ENCODE measurements at regions not wholly inside any gene's neighbourhood (a gene's known extent, or its start where the extent isn't known, plus 50 kb on each side); places are given as distances from the start of the nearest gene placed in this dataset.
A peak's percentile ranks its signal among the peaks of the same experiment; 100 is the strongest.

DNA sequence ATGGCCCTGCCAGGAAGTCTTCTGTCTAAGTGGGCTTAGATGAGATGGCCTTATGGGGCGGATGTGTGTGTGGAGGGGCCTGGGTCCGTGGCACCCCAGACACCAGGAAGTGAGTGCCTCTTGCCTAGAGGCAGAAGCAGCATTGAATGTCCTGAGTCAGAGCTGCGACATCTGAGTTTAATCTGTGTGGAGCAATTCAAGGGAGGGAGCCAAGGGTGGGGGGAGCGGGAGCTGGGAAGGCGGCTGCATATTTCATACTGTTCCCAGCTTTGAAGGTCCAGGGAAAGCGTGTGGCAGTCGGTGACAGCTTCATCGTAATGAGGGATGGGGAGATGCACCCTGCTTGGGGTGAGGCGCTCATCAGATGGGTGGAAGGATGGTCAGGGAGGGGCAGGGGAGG lies 73.5 kb upstream of the THY1 start:
- H3K4me1 Mint-ChIP-seq (ENCODE audit: low read depth): no peaks in the 10 kb centered on the region
- H3K4me3 Mint-ChIP-seq: no peak overlapping the region
- H3K36me3 Mint-ChIP-seq (ENCODE audit: low read depth): no peaks in the 10 kb centered on the region
- CTCF ChIA-PET: no interaction called here
- H3K27me3 Mint-ChIP-seq (ENCODE audit: low read depth): peaks cover 12% of the 10 kb centered on the region
- DNase-seq: no peak
- intact Hi-C loops (cut with micrococcal nuclease): no loop called here
- H3K9me3 Mint-ChIP-seq: no peaks in the 10 kb centered on the region
- no peak overlapping the region for H3K27ac Mint-ChIP-seq

DNA sequence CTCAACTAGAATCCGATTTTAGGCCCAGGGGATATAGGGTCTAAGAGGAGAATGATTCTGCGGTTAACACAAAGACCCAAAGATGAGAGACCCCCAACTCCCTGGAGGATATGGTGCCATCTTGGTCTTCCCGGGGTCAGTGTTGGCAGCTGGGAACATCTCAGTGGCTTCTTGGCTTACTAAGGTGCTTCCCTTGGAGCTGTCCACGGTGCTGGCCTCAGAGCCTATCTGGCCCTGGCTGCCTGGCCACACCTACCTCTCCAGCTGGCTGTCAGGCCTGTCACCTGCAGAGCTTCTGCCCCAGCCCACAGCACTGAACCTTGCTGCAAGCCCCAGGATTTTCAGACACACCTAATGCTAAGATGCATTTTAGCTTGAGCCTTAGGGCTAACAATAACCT lies 70.7 kb upstream of the THY1 start:
- CTCF ChIA-PET: interaction anchor here (1.8 kb wide), 1 partner anchor 14 kb away, joined by 7 read pairs; no protein-coding TSS in a partner anchor
- H3K9me3 Mint-ChIP-seq: no peaks in the 10 kb centered on the region
- intact Hi-C loops (cut with micrococcal nuclease): no loop called here
- H3K4me1 Mint-ChIP-seq (ENCODE audit: low read depth): no peaks in the 10 kb centered on the region
- DNase-seq: peak; percentile 49
- H3K27me3 Mint-ChIP-seq (ENCODE audit: low read depth): peaks cover 5% of the 10 kb centered on the region
- H3K27ac Mint-ChIP-seq: no peak overlapping the region
- no peak overlapping the region for H3K4me3 Mint-ChIP-seq
- no peaks in the 10 kb centered on the region for H3K36me3 Mint-ChIP-seq (ENCODE audit: low read depth)

GRCh38 chr11:119491753-119492510 lies 69.0 kb upstream of the THY1 start:
- Mint-ChIP-seq H3K4me3 (no peak overlapping the region), H3K4me1 (ENCODE audit: low read depth) (no peaks in the 10 kb centered on the region), H3K27ac (no peak overlapping the region), H3K9me3 (no peaks in the 10 kb centered on the region), H3K36me3 (ENCODE audit: low read depth) (no peaks in the 10 kb centered on the region), H3K27me3 (ENCODE audit: low read depth) (peaks cover 3% of the 10 kb centered on the region)
- CTCF ChIA-PET: no interaction called here
- intact Hi-C loops (cut with micrococcal nuclease): no loop called here
- DNase-seq: no peak

DNA sequence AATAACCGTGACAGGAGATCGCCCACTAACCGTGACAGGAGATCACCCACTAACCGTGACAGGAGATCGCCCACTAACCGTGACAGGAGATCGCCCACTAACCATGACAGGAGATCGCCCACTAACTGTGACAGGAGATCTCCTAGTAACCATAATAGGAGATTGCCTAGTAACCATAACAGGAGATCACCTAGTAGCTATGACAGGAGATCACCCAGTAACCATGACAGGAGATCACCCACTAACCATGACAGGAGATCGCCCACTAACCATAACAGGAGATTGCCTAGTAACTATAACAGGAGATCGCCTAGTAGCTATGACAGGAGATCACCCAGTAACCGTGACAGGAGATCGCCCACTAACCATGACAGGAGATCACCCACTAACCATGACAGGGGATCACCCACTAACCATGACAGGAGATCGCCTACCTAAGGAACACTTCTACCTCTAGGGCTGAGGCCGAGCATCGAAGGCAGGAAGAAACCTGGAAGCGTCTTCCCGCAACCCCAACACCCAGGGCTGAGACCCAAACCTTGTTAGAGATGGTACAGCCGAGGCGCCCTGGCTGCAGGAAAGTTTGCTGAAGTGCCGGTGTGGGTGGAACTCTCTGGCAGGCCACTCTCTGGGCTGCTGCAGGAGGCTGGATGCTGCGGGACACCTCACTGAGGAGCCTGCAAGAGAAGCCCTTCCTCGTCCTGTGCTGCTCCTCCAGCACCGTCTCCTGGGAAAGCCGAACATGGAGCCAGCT lies 67.5 kb upstream of the THY1 start:
- CTCF ChIA-PET: no interaction called here

DNA sequence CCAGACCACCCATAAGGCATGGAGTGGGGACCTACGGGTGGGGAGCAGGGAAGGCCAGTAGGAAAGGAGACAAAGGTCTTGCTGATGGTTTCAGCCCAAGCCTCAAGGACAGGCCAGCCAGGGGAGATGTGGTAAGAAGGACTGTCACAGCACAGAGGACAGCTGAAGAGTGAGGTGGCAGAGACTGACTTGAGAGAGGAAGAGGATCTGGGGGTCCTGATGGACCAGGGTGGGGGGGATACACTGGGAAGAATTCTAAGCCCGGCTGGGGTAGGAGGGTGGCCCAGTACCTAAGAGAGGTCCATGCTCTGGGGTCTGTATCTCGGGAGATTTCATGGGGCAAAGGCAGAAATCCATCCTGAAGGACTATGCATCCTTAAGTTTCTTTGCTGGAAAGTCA lies 66.1 kb upstream of the THY1 start:
- CTCF ChIA-PET: interaction anchor here (0.7 kb wide), 1 partner anchor 74 kb away, joined by 3 read pairs; no protein-coding TSS in a partner anchor
- intact Hi-C loops (cut with micrococcal nuclease): no loop called here
- no peaks in the 10 kb centered on the region for H3K36me3 Mint-ChIP-seq (ENCODE audit: low read depth)

More for the DNA sequence above, 67.5 kb upstream of the THY1 start:
- Mint-ChIP-seq H3K4me3 (no peak overlapping the region), H3K9me3 (no peaks in the 10 kb centered on the region), H3K27me3 (ENCODE audit: low read depth) (no peaks in the 10 kb centered on the region), H3K4me1 (ENCODE audit: low read depth) (no peaks in the 10 kb centered on the region), H3K36me3 (ENCODE audit: low read depth) (no peaks in the 10 kb centered on the region), H3K27ac (no peak overlapping the region)
- DNase-seq: no peak
- intact Hi-C loops (cut with micrococcal nuclease): no loop called here

GRCh38 chr11:119488256-119488995 lies 65.5 kb upstream of the THY1 start:
- DNase-seq: no peak
- intact Hi-C loops (cut with micrococcal nuclease): no loop called here
- H3K4me1 Mint-ChIP-seq (ENCODE audit: low read depth): no peaks in the 10 kb centered on the region
- CTCF ChIA-PET: interaction anchor here (0.7 kb wide), 2 partner anchors 57 to 75 kb away, joined by 3 to 4 read pairs; no protein-coding TSS in a partner anchor
- no peak overlapping the region for H3K4me3 Mint-ChIP-seq
- H3K9me3 Mint-ChIP-seq: no peaks in the 10 kb centered on the region
- no peak overlapping the region for H3K27ac Mint-ChIP-seq
- no peaks in the 10 kb centered on the region for H3K36me3 Mint-ChIP-seq (ENCODE audit: low read depth)
- H3K27me3 Mint-ChIP-seq (ENCODE audit: low read depth): no peaks in the 10 kb centered on the region

More for the DNA sequence above, 66.1 kb upstream of the THY1 start:
- no peaks in the 10 kb centered on the region for H3K4me1 Mint-ChIP-seq (ENCODE audit: low read depth)
- no peak overlapping the region for H3K27ac Mint-ChIP-seq
- no peak for DNase-seq
- no peaks in the 10 kb centered on the region for H3K9me3 Mint-ChIP-seq
- H3K4me3 Mint-ChIP-seq: no peak overlapping the region
- no peaks in the 10 kb centered on the region for H3K27me3 Mint-ChIP-seq (ENCODE audit: low read depth)

- H3K36me3 Mint-ChIP-seq (ENCODE audit: low read depth): no peaks in the 10 kb centered on the region
- CTCF ChIA-PET: no interaction called here
- peaks cover 3% of the 10 kb centered on the region for H3K27me3 Mint-ChIP-seq (ENCODE audit: low read depth)
- no peaks in the 10 kb centered on the region for H3K4me1 Mint-ChIP-seq (ENCODE audit: low read depth)
- no peak for DNase-seq
- no peaks in the 10 kb centered on the region for H3K9me3 Mint-ChIP-seq
- H3K4me3 Mint-ChIP-seq: no peak overlapping the region
- intact Hi-C loops (cut with micrococcal nuclease): no loop called here
- H3K27ac Mint-ChIP-seq: no peak overlapping the region
Observed at GRCh38 chr11:119486691-119487259, 63.8 kb upstream of the THY1 start.

- DNase-seq: no peak
- no peak overlapping the region for H3K4me3 Mint-ChIP-seq
- no peaks in the 10 kb centered on the region for H3K9me3 Mint-ChIP-seq
- CTCF ChIA-PET: no interaction called here
- peaks cover 5% of the 10 kb centered on the region for H3K27me3 Mint-ChIP-seq (ENCODE audit: low read depth)
- no peak overlapping the region for H3K27ac Mint-ChIP-seq
- no peaks in the 10 kb centered on the region for H3K36me3 Mint-ChIP-seq (ENCODE audit: low read depth)
- H3K4me1 Mint-ChIP-seq (ENCODE audit: low read depth): no peaks in the 10 kb centered on the region
- intact Hi-C loops (cut with micrococcal nuclease): no loop called here
Observed at GRCh38 chr11:119486016-119486415, 63.0 kb upstream of the THY1 start.

- CTCF ChIA-PET: interaction anchor here (0.9 kb wide), 1 partner anchor 49 kb away, joined by 3 read pairs; no protein-coding TSS in a partner anchor
- no peak overlapping the region for H3K4me3 Mint-ChIP-seq
- no peaks in the 10 kb centered on the region for H3K36me3 Mint-ChIP-seq (ENCODE audit: low read depth)
- DNase-seq: no peak
- no peaks in the 10 kb centered on the region for H3K4me1 Mint-ChIP-seq (ENCODE audit: low read depth)
- no peaks in the 10 kb centered on the region for H3K9me3 Mint-ChIP-seq
- intact Hi-C loops (cut with micrococcal nuclease): loop anchor here (5.0 kb wide), 2 partner anchors 182 to 257 kb away; no protein-coding TSS in a partner anchor
- H3K27ac Mint-ChIP-seq: no peak overlapping the region
- H3K27me3 Mint-ChIP-seq (ENCODE audit: low read depth): peaks cover 6% of the 10 kb centered on the region
Observed at GRCh38 chr11:119484741-119485605, 62.0 kb upstream of the THY1 start.

DNA sequence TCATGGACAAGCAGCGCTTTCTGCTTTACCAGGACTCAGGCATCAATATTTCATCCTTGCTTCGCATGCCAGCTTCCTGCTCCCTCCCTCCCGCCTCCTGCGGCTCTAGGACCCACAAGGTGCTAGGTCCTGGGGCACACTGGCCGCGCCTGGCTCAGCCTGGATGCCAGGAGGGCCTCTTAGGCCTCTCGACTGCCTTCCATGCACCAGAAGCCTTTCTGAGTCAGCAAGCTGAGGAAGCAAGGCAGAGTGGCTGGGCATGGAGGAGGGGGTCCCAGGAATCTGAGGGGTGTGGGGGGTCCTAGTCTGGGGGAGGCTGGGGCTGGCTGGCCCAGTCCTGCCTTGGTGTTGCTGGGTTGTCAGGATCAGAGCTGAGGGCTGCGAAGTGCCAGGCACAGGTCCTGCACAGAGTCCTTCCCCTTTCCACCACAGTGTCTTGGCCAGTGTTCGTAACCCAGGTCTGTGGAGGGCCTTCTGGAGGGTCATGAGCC lies 61.0 kb upstream of the THY1 start:
- Mint-ChIP-seq H3K4me3 (no peak overlapping the region), H3K27ac (no peak overlapping the region), H3K9me3 (no peaks in the 10 kb centered on the region), H3K4me1 (ENCODE audit: low read depth) (no peaks in the 10 kb centered on the region), H3K27me3 (ENCODE audit: low read depth) (peaks cover 6% of the 10 kb centered on the region), H3K36me3 (ENCODE audit: low read depth) (no peaks in the 10 kb centered on the region)
- intact Hi-C loops (cut with micrococcal nuclease): loop anchor here (5.0 kb wide), 2 partner anchors 183 to 258 kb away; no protein-coding TSS in a partner anchor
- DNase-seq: no peak
- CTCF ChIA-PET: interaction anchor here (0.8 to 1.1 kb wide), 2 partner anchors 49 to 50 kb away, joined by 3 to 5 read pairs; no protein-coding TSS in a partner anchor

DNA sequence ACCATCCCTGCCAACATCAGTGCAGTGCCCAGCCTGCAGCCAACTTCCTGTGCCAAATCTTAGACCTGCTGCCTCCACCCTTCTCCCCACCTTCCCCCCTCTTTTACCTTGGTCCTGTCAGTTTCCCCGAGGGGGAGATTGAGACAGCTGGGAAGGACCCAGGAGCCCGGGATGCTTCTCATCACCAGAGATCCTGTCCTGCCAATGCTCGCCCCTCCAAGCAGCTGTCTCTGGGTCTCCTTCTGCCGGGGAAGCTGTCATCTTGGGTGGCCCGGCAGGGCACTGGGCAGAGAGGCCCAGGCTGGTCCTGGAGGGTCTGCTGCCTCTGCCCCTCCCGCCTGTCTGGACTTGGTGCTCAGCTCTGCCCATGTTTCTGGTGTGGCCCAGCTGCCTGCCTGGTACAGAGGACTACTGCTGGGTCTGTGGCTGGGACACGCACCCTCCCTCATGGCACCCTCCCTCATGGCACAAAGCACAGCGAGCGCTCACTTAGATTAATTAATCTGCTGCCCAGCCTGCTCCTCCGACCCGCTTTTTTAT lies 60.4 kb upstream of the THY1 start:
- no peak overlapping the region for H3K4me3 Mint-ChIP-seq
- H3K9me3 Mint-ChIP-seq: no peaks in the 10 kb centered on the region
- no peak overlapping the region for H3K27ac Mint-ChIP-seq
- H3K36me3 Mint-ChIP-seq (ENCODE audit: low read depth): no peaks in the 10 kb centered on the region
- intact Hi-C loops (cut with micrococcal nuclease): loop anchor here (5.0 kb wide), 2 partner anchors 184 to 259 kb away; no protein-coding TSS in a partner anchor
- DNase-seq: no peak
- H3K4me1 Mint-ChIP-seq (ENCODE audit: low read depth): no peaks in the 10 kb centered on the region
- H3K27me3 Mint-ChIP-seq (ENCODE audit: low read depth): peaks cover 6% of the 10 kb centered on the region
- CTCF ChIA-PET: interaction anchor here (0.8 to 1.1 kb wide), 2 partner anchors 50 to 51 kb away, joined by 3 to 5 read pairs; no protein-coding TSS in a partner anchor
